GM12891 (cell line): ENCODE measurements at regions not wholly inside any gene's neighbourhood (a gene's known extent, or its start where the extent isn't known, plus 50 kb on each side); places are given as distances from the start of the nearest gene placed in this dataset.

Experiments
- PAX5 ChIP-seq: IDR thresholded peaks from 2 replicates; pipeline ENCODE4 v1.6.1; 2011; ENCODE audit warnings: low read length, moderate library complexity, mild to moderate bottlenecking; ENCODE audit not compliant: insufficient read depth, severe bottlenecking
- POLR2A ChIP-seq: IDR thresholded peaks from 2 replicates; pipeline ENCODE4 v1.6.1; 2011; ENCODE audit warnings: low read depth, low read length, control low read depth
- POLR2AphosphoS5 ChIP-seq: IDR thresholded peaks from 2 replicates; pipeline ENCODE4 v1.6.1; 2011; ENCODE audit warnings: low read depth, low read length, control low read depth
- SPI1 ChIP-seq: IDR thresholded peaks from 2 replicates; pipeline ENCODE4 v1.6.1; 2011; ENCODE audit warnings: low read depth, low read length, control low read depth
- TAF1 ChIP-seq: IDR thresholded peaks from 2 replicates; pipeline ENCODE4 v1.6.1; 2011; ENCODE audit warnings: low read depth, low read length, control low read depth

DNA sequence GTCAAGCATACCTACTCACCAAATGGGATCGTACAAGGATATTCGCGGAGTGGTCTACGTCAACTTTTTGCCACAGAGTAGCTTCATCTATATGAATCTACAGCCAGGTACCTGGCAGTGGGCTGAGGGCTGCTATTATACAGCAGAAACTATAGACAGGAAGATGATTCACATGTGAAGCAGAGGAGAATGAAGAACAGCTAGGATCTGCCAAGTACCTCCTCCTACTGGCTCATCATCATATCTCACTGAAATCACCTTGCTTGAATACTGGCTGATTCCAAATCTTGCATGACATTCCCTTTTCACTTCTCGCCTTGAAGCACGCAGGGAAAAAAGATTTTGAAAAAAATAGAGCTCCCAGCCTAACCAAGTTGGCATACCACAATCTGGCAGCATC is 488.7 kb upstream of the NRSN1 start:
- no peak for TF ChIP-seq TAF1
- no peak for TF ChIP-seq POLR2AphosphoS5
- no peak for TF ChIP-seq PAX5
- no peak for TF ChIP-seq POLR2A
- TF ChIP-seq SPI1 = no peak
